ENCODE measurements at regions not wholly inside any gene's neighbourhood (a gene's known extent, or its start where the extent isn't known, plus 50 kb on each side); places are given as distances from the start of the nearest gene placed in this dataset.

DNA sequence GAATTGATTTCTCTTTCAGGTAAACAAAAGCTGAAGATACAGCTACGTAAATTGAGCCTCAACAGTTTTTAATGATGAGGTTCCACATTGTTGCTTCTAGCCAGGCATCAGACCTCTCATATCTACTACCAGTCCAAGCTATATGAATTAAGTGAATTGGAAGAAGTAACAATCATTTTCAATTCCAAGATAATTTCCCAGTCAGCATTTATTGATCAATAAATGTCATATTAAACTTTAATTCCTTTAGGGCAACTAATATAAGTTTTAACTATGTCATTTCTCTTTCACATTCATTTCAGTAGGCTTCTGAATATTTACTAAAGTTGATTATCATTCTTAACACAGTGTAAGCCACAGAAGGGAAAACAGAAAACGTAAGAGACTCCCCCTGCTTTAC is 1413.7 kb upstream of the CELF2 start:
- TF ChIP-seq, protein P1, sequence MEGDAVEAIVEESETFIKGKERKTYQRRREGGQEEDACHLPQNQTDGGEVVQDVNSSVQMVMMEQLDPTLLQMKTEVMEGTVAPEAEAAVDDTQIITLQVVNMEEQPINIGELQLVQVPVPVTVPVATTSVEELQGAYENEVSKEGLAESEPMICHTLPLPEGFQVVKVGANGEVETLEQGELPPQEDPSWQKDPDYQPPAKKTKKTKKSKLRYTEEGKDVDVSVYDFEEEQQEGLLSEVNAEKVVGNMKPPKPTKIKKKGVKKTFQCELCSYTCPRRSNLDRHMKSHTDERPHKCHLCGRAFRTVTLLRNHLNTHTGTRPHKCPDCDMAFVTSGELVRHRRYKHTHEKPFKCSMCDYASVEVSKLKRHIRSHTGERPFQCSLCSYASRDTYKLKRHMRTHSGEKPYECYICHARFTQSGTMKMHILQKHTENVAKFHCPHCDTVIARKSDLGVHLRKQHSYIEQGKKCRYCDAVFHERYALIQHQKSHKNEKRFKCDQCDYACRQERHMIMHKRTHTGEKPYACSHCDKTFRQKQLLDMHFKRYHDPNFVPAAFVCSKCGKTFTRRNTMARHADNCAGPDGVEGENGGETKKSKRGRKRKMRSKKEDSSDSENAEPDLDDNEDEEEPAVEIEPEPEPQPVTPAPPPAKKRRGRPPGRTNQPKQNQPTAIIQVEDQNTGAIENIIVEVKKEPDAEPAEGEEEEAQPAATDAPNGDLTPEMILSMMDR (IDR thresholded peaks at IDR 0.05; ENCODE audit: poor library complexity), result no peak
- TF ChIP-seq EZH2phosphoT487 (IDR thresholded peaks at IDR 0.05; ENCODE audit: low read depth, severe bottlenecking, unreplicated experiment), result no peak
